Tibial nerve (tissue), 4 donors: ENCODE measurements at regions not wholly inside any gene's neighbourhood (a gene's known extent, or its start where the extent isn't known, plus 50 kb on each side); places are given as distances from the start of the nearest gene placed in this dataset.

Experiments
- DNase-seq, 2 donors: peaks; one replicate each; pipeline ENCODE4 v3.0.0-alpha.2; 2019; ENCODE audit warnings: low spot score in 2 of 2
- H3K27ac ChIP-seq, 4 donors: fragments of 200-600 bp; sonication (generic) in 3 of 4; one replicate each; pipeline ENCODE4 v1.5.1; 2017 to 2019; ENCODE audit warnings: mild to moderate bottlenecking in 1 of 4
- H3K27me3 ChIP-seq, 2 donors: fragments of 200-600 bp; sonication (generic) in 1 of 2; one replicate each; pipeline versions ENCODE4 v1.5.1 to v1.6.0; 2017 to 2019
- H3K36me3 ChIP-seq, 3 donors: fragments of 200-600 bp; sonication (generic); one replicate each; pipeline ENCODE4 v1.5.1; 2018 to 2019
- H3K4me1 ChIP-seq, 4 donors: fragments of 200-600 bp; sonication (generic) in 3 of 4; one replicate each; pipeline ENCODE4 v1.5.1; 2017 to 2019
- H3K4me3 ChIP-seq, 4 donors: fragments of 200-600 bp; sonication (generic) in 3 of 4; one replicate each; pipeline ENCODE4 v1.5.1; 2017 to 2019; ENCODE audit warnings: mild to moderate bottlenecking in 1 of 4, moderate library complexity in 1 of 4
- H3K9me3 ChIP-seq, 4 donors: fragments of 200-600 bp; sonication (generic) in 3 of 4; one replicate each; pipeline ENCODE4 v1.5.1; 2017 to 2019
- EP300 ChIP-seq, 2 donors: sonication (generic); formaldehyde crosslinking; IDR thresholded peaks; one replicate each; pipeline ENCODE4 v1.6.1; 2017; ENCODE audit warnings: antibody characterized with exemption in 2 of 2, mild to moderate bottlenecking in 1 of 2
- POLR2A ChIP-seq, 2 donors: fragments of 450-650 bp; IDR thresholded peaks; one replicate each; pipeline ENCODE4 v1.6.1; 2017; ENCODE audit warnings: antibody characterized with exemption in 2 of 2, mild to moderate bottlenecking in 2 of 2, moderate library complexity in 2 of 2
- WGBS, 2 donors: methylation state at CpG; one replicate each; pipeline ENCODE4 v1.1.5; 2018; 5-methylcytosine and 5-hydroxymethylcytosine counted together
- TF ChIP-seq, protein P1 (sequence below), 5 experiments: fragments of 200-600 bp in 3 of 5; fragments of 450-650 bp in 2 of 5; sonication (generic) in 3 of 5; IDR thresholded peaks; one replicate each; pipeline ENCODE4 v1.5.1; 2016 to 2019; ENCODE audit warnings: antibody characterized with exemption in 5 of 5, mild to moderate bottlenecking in 3 of 5, moderate library complexity in 2 of 5

DNA sequence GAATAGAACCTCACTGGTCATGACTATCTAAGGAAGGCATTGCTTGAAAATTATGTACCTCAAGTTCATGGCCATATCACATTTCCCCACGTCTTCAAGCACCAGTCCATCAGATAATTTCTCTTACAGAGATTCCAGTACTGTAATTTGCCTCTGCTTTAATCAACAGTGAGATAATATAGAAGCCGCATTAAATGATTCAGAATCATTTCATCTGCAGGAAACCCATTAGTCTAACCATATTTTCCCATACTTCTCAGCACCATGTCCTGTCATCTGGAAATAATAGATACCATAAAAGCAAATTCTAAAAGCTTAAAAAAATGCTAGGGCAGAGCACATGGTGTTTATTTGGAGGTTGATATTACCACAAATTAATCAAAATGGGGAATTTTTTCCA, 310.3 kb upstream of the SLIT2 start:
- Histone ChIP-seq H3K4me3 (no peak overlapping the region), H3K27me3 (no peaks in the 10 kb centered on the region), H3K36me3 (no peaks in the 10 kb centered on the region), H3K27ac (no peak overlapping the region), H3K4me1 (no peaks in the 10 kb centered on the region), H3K9me3 (no peaks in the 10 kb centered on the region)
- 83 to 89% methylated on average over 2 of the region's 2 CpGs for WGBS, 2 donors
- DNase-seq = no peak
- TF ChIP-seq EP300 (IDR thresholded peaks at IDR 0.05) = no peak

DNA sequence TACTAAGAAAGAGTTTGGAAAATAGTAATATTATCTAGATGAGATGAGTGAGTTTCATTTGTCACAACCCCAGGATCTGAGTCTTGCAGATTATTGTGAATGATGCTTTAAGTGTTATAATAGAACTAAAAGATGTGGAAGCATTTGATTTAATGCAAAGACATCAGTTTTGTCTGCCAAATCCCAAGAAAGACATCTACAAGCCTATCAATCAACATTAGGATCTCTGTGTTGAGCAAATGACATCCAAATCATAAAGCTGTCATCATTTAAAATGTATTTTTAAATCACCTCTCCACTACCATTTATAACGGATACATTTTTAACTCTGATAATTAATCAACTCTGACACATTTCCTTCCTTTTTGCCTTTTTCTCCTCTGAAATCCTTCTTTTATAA, 310.8 kb upstream of the SLIT2 start:
- 69 to 73% methylated on average over 1 of the region's 1 CpG for WGBS, 2 donors
- TF ChIP-seq, protein P1, sequence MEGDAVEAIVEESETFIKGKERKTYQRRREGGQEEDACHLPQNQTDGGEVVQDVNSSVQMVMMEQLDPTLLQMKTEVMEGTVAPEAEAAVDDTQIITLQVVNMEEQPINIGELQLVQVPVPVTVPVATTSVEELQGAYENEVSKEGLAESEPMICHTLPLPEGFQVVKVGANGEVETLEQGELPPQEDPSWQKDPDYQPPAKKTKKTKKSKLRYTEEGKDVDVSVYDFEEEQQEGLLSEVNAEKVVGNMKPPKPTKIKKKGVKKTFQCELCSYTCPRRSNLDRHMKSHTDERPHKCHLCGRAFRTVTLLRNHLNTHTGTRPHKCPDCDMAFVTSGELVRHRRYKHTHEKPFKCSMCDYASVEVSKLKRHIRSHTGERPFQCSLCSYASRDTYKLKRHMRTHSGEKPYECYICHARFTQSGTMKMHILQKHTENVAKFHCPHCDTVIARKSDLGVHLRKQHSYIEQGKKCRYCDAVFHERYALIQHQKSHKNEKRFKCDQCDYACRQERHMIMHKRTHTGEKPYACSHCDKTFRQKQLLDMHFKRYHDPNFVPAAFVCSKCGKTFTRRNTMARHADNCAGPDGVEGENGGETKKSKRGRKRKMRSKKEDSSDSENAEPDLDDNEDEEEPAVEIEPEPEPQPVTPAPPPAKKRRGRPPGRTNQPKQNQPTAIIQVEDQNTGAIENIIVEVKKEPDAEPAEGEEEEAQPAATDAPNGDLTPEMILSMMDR (IDR thresholded peaks at IDR 0.05) = no peak
- TF ChIP-seq POLR2A (IDR thresholded peaks at IDR 0.05) (no peak), EP300 (IDR thresholded peaks at IDR 0.05) (no peak)
- no peaks in the 10 kb centered on the region for H3K9me3 ChIP-seq
- no peaks in the 10 kb centered on the region for H3K36me3 ChIP-seq
- DNase-seq = no peak
- no peak overlapping the region for H3K27ac ChIP-seq
- H3K4me3 ChIP-seq = no peak overlapping the region
- H3K4me1 ChIP-seq = no peaks in the 10 kb centered on the region
- H3K27me3 ChIP-seq = no peaks in the 10 kb centered on the region

DNA sequence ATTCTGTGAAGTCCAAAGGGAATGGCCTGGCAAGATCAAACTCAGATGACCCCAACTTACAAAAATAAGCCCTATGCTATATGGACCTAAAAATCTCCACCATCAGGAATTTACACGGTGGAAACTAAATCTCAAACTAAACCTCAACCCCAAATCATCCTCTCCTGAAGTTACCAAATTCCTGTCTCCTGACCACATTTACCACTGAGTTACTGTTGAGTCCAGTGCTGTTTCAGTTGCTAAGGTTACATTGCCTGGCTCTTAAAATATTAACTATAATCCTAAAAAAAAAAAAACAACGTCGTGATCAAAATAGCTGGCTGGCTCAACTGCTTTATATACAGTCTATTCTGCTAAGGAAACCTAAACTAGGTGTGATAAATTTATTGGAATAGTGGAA, 315.2 kb upstream of the SLIT2 start:
- Histone ChIP-seq H3K27me3 (no peaks in the 10 kb centered on the region), H3K36me3 (no peaks in the 10 kb centered on the region), H3K27ac (no peak overlapping the region), H3K4me3 (no peak overlapping the region), H3K9me3 (no peaks in the 10 kb centered on the region), H3K4me1 (no peaks in the 10 kb centered on the region)
- TF ChIP-seq POLR2A (IDR thresholded peaks at IDR 0.05) (no peak), EP300 (IDR thresholded peaks at IDR 0.05) (no peak)
- 47 to 58% methylated on average over 3 of the region's 3 CpGs for WGBS, 2 donors
- DNase-seq = no peak

DNA sequence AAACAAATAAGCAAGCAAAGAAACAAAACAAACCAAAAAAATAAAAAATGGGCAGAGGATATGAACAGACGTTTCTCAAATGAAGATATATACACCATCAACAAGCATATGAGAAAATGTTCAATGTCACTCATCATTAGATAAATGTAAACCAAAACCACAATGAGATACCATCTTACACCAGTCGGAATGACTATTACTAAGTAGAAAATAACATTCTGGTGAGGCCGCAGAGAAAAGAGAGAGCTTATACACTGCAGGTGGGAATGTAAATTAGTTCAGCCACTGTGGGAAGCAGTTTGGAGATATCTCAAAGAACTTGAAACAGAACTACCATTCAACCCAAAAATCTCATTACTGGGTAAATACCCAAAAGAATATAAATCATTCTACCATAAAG, 321.0 kb upstream of the SLIT2 start:
- Histone ChIP-seq H3K36me3 (no peaks in the 10 kb centered on the region), H3K27me3 (no peaks in the 10 kb centered on the region), H3K4me1 (no peaks in the 10 kb centered on the region), H3K27ac (no peak overlapping the region), H3K4me3 (no peak overlapping the region), H3K9me3 (no peaks in the 10 kb centered on the region)
- 72 to 93% methylated on average over 3 of the region's 3 CpGs for WGBS, 2 donors
- no peak for DNase-seq
- TF ChIP-seq, protein P1 (IDR thresholded peaks at IDR 0.05) = no peak
- no peak for TF ChIP-seq EP300 (IDR thresholded peaks at IDR 0.05)
- no peak for TF ChIP-seq POLR2A (IDR thresholded peaks at IDR 0.05)

DNA sequence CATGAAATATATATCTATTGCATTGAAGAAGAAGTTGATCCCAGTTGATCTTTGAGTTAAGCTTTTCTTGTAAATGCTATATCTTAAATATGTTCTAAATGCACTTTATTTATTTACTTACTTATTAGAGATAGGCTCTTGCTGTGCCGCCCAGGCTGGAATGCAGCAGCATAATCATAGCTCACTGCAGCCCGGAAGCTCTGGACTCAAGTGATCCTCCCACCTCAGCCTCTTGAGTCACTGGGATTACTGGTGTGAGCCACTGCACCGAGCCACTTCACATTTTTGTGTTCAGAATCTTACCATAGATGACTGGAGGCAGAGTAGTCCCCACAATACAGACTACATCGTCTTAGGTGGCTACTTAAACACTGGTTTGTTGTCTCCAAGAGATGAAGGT, 324.3 kb upstream of the SLIT2 start:
- H3K4me1 ChIP-seq = no peaks in the 10 kb centered on the region
- TF ChIP-seq POLR2A (IDR thresholded peaks at IDR 0.05) (no peak), EP300 (IDR thresholded peaks at IDR 0.05) (no peak)
- TF ChIP-seq, protein P1 (IDR thresholded peaks at IDR 0.05) = no peak
- H3K36me3 ChIP-seq = no peaks in the 10 kb centered on the region
- no peak overlapping the region for H3K27ac ChIP-seq
- no peaks in the 10 kb centered on the region for H3K27me3 ChIP-seq
- no peaks in the 10 kb centered on the region for H3K9me3 ChIP-seq
- WGBS, 2 donors = 76 to 77% methylated on average over 4 of the region's 4 CpGs
- H3K4me3 ChIP-seq = no peak overlapping the region
- DNase-seq = no peak

DNA sequence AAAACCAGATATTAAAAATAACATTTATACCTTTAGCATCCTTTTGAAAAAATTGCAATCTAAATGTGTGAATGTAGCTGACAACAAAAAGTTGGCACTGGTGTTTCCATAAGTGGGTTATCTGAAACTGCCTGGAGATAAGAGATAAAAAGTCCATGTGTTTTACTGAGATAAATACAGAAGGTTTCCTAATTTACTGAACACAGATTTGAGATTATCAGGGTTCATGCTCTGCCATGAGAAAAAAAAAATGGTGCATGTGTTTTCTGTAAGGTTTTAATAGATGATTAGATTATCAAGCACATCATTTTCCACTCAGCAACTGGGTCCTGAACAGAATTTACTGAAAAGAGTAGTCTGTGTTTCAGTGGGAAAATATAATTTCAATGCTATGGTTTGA, 326.2 kb upstream of the SLIT2 start:
- peaks cover 0 to 2% (median 0%) of the 10 kb centered on the region in 4 donors for H3K9me3 ChIP-seq
- H3K27me3 ChIP-seq = no peaks in the 10 kb centered on the region
- H3K27ac ChIP-seq = no peak overlapping the region
- DNase-seq = no peak
- no peak overlapping the region for H3K4me3 ChIP-seq
- H3K36me3 ChIP-seq = no peaks in the 10 kb centered on the region
- H3K4me1 ChIP-seq = no peaks in the 10 kb centered on the region
- TF ChIP-seq POLR2A (IDR thresholded peaks at IDR 0.05) = no peak
- TF ChIP-seq, protein P1 (IDR thresholded peaks at IDR 0.05) = no peak
